Activated CD4-positive, alpha-beta memory T cell treated with anti-CD3 and anti-CD28 coated beads for 36 hours (primary cell): ENCODE measurements at regions not wholly inside any gene's neighbourhood (a gene's known extent, or its start where the extent isn't known, plus 50 kb on each side); places are given as distances from the start of the nearest gene placed in this dataset.

ENCODE experiments used
- CTCF ChIA-PET: fragments of 350-600 bp; sonication (Branson Sonifier 250); formaldehyde crosslinking; loops from one replicate; lab custom pipeline; 2021; ENCODE audit warnings: antibody characterized with exemption, inconsistent platforms; lab: Charles Lee
- POLR2A ChIA-PET: fragments of 350-600 bp; sonication (Branson Sonifier 250); formaldehyde crosslinking; loops from one replicate; lab custom pipeline; 2021; ENCODE audit warnings: antibody characterized with exemption; lab: Charles Lee
- DNase-seq: peaks from one replicate; pipeline ENCODE4 v3.0.0-alpha.2; 2020
- H3K27ac Mint-ChIP-seq: one replicate; pipeline ENCODE4 v1.8.0; 2021; ENCODE audit warnings: mixed read lengths
- H3K27me3 Mint-ChIP-seq: one replicate; pipeline ENCODE4 v1.8.0; 2021; ENCODE audit warnings: mixed read lengths
- H3K36me3 Mint-ChIP-seq: one replicate; pipeline ENCODE4 v1.8.0; 2021; ENCODE audit warnings: mixed read lengths
- H3K4me1 Mint-ChIP-seq: one replicate; pipeline ENCODE4 v1.8.0; 2021; ENCODE audit warnings: low read depth, mixed read lengths
- H3K4me3 Mint-ChIP-seq: one replicate; pipeline ENCODE4 v1.8.0; 2021; ENCODE audit warnings: mild to moderate bottlenecking, mixed read lengths
- H3K9me3 Mint-ChIP-seq: one replicate; pipeline ENCODE4 v1.8.0; 2021; ENCODE audit warnings: mixed read lengths
- intact Hi-C: fragments of 100-400 bp; cut with micrococcal nuclease; formaldehyde crosslinking; loops from one replicate; pipeline ENCODE4 v1.15.1; 2023

GRCh38 chr14:36245223-36245622, 68.7 kb upstream of the PTCSC3 start:
- Mint-ChIP-seq H3K36me3 (no peaks in the 10 kb centered on the region), H3K4me3 (no peak overlapping the region), H3K4me1 (no peaks in the 10 kb centered on the region), H3K9me3 (peaks cover 8% of the 10 kb centered on the region), H3K27ac (no peak overlapping the region), H3K27me3 (peaks cover 6% of the 10 kb centered on the region)
- DNase-seq, result no peak
- CTCF ChIA-PET, result no interaction called here
- intact Hi-C loops, result no loop called here
- POLR2A ChIA-PET, result no interaction called here

GRCh38 chr14:36243183-36243582, 66.7 kb upstream of the PTCSC3 start:
- no peaks in the 10 kb centered on the region for H3K9me3 Mint-ChIP-seq
- H3K27me3 Mint-ChIP-seq, result peaks cover 12% of the 10 kb centered on the region
- no peak overlapping the region for H3K27ac Mint-ChIP-seq
- peaks cover 5% of the 10 kb centered on the region for H3K4me1 Mint-ChIP-seq
- H3K36me3 Mint-ChIP-seq, result no peaks in the 10 kb centered on the region
- no peak for DNase-seq
- ChIA-PET CTCF (interaction anchor here (0.6 to 1.3 kb wide), 2 partner anchors 131 to 481 kb away, joined by 3 to 6 read pairs; no protein-coding TSS in a partner anchor), POLR2A (no interaction called here)
- intact Hi-C loops, result no loop called here
- no peak overlapping the region for H3K4me3 Mint-ChIP-seq

GRCh38 chr14:36241183-36241582, 64.7 kb upstream of the PTCSC3 start:
- intact Hi-C loops, result loop anchor here (1.0 kb wide), 1 partner anchor 133 kb away; no protein-coding TSS in a partner anchor
- H3K9me3 Mint-ChIP-seq, result no peaks in the 10 kb centered on the region
- H3K4me3 Mint-ChIP-seq, result no peak overlapping the region
- ChIA-PET POLR2A (no interaction called here), CTCF (interaction anchor here (2.7 kb wide), 1 partner anchor 133 kb away, joined by 13 read pairs; no protein-coding TSS in a partner anchor)
- H3K4me1 Mint-ChIP-seq, result peaks cover 5% of the 10 kb centered on the region
- no peak overlapping the region for H3K27ac Mint-ChIP-seq
- H3K27me3 Mint-ChIP-seq, result peaks cover 12% of the 10 kb centered on the region
- no peak for DNase-seq
- no peaks in the 10 kb centered on the region for H3K36me3 Mint-ChIP-seq

- POLR2A ChIA-PET, result no interaction called here
- peak; percentile 25 for DNase-seq
- Mint-ChIP-seq H3K4me3 (no peak overlapping the region), H3K27me3 (peaks cover 16% of the 10 kb centered on the region), H3K9me3 (no peaks in the 10 kb centered on the region), H3K27ac (no peak overlapping the region), H3K4me1 (peaks cover 5% of the 10 kb centered on the region), H3K36me3 (no peaks in the 10 kb centered on the region)
- intact Hi-C loops, result no loop called here
- CTCF ChIA-PET, result no interaction called here
These were observed 62.3 kb upstream of the PTCSC3 start for GRCh38 chr14:36238666-36239363.

- H3K4me1 Mint-ChIP-seq, result no peaks in the 10 kb centered on the region
- no peak overlapping the region for H3K27ac Mint-ChIP-seq
- H3K36me3 Mint-ChIP-seq, result no peaks in the 10 kb centered on the region
- intact Hi-C loops, result no loop called here
- POLR2A ChIA-PET, result no interaction called here
- DNase-seq, result no peak
- CTCF ChIA-PET, result no interaction called here
- H3K4me3 Mint-ChIP-seq, result no peak overlapping the region
- H3K9me3 Mint-ChIP-seq, result no peaks in the 10 kb centered on the region
- peaks cover 12% of the 10 kb centered on the region for H3K27me3 Mint-ChIP-seq
These were observed 56.7 kb upstream of the PTCSC3 start for GRCh38 chr14:36233217-36233616.

GRCh38 chr14:36229262-36229661, 52.7 kb upstream of the PTCSC3 start:
- no peaks in the 10 kb centered on the region for H3K9me3 Mint-ChIP-seq
- ChIA-PET CTCF (no interaction called here), POLR2A (no interaction called here)
- H3K27ac Mint-ChIP-seq, result no peak overlapping the region
- intact Hi-C loops, result no loop called here
- H3K36me3 Mint-ChIP-seq, result no peaks in the 10 kb centered on the region
- no peak for DNase-seq
- H3K27me3 Mint-ChIP-seq, result peaks cover 6% of the 10 kb centered on the region
- H3K4me3 Mint-ChIP-seq, result no peak overlapping the region
- H3K4me1 Mint-ChIP-seq, result no peaks in the 10 kb centered on the region

GRCh38 chr14:36227802-36228201, 51.3 kb upstream of the PTCSC3 start:
- POLR2A ChIA-PET, result no interaction called here
- CTCF ChIA-PET, result no interaction called here

GRCh38 chr14:36227344-36227743, 50.8 kb upstream of the PTCSC3 start:
- ChIA-PET POLR2A (no interaction called here), CTCF (no interaction called here)
- H3K27ac Mint-ChIP-seq, result no peak overlapping the region
- H3K9me3 Mint-ChIP-seq, result no peaks in the 10 kb centered on the region
- DNase-seq, result no peak
- intact Hi-C loops, result no loop called here
- no peaks in the 10 kb centered on the region for H3K36me3 Mint-ChIP-seq
- peaks cover 5% of the 10 kb centered on the region for H3K27me3 Mint-ChIP-seq
- no peak overlapping the region for H3K4me3 Mint-ChIP-seq
- H3K4me1 Mint-ChIP-seq, result no peaks in the 10 kb centered on the region

More at GRCh38 chr14:36227802-36228201, 51.3 kb upstream of the PTCSC3 start:
- H3K4me1 Mint-ChIP-seq, result no peaks in the 10 kb centered on the region
- H3K4me3 Mint-ChIP-seq, result no peak overlapping the region
- DNase-seq, result no peak
- H3K27me3 Mint-ChIP-seq, result peaks cover 5% of the 10 kb centered on the region
- intact Hi-C loops, result no loop called here
- no peak overlapping the region for H3K27ac Mint-ChIP-seq
- H3K9me3 Mint-ChIP-seq, result no peaks in the 10 kb centered on the region
- H3K36me3 Mint-ChIP-seq, result no peaks in the 10 kb centered on the region
